SK-MEL-5 (cell line): ENCODE measurements at regions not wholly inside any gene's neighbourhood (a gene's known extent, or its start where the extent isn't known, plus 50 kb on each side); places are given as distances from the start of the nearest gene placed in this dataset.
A peak's percentile ranks its signal among the peaks of the same experiment; 100 is the strongest.
"Not testable (repeated sequence)": the region's sequence is repeated elsewhere in the genome, so short reads cannot be mapped to it uniquely, and the experiment has no call there.

Experiments used
- DNase-seq: peaks from one replicate; pipeline ENCODE4 v3.0.0-alpha.2; 2016; ENCODE audit warnings: low read depth, low spot score
- in situ Hi-C: cut with HindIII; loops from 2 replicates; pipeline ENCODE4 v1.10.0; 2016; ENCODE audit warnings: low sequenced_read_pairs, high pct_unique_total_duplicates, low pct_unique_long_range_greater_than_20kb

DNA sequence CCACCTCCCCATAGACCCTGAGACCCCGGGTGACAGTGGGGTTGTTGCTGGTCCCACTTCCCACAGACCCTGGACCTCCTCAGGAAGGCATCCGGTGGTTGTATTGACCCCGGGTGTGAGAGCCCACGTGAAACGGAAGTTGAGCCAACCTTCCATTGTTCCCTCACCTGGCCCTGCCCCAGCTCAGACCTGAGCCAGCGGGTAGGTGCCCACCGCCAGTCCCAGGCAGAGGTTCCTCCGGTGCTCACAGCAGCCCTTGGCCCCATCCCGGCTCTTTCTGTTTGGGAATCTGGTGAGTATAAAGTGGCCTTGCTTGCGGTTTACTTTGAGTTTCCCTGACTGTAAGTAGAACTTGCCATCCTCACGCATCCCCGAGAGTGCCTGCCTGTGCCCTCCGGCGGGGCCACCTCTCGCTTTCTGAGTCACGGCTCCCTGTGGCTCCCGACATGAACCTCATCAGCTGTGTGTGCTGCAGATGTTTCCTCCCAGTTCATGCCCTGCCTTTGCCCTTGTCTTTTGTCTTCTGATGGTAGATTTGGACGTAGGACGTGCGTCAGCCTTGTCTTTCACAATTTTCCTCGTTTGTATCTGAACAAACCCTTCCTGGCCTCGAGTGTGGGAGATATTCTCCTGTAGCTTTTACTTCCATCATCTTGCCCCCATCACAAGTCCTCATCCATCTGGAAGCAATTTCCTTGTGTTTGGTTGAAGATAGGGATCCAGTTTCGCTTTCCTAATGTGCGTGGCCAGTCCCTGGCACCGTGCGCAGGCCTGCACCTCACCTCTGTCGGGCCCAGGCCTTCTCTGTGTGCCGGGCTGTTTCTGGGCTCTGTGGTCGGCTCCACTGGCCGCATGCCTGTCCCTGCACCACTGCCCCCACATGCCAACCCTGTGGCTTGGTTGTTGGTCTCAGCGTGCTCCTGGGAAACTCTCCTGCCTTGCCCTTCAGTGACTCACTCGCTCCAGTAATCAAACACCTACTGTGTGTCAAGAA, 76.0 kb downstream of the METRNL start:
- DNase-seq: peak; percentile 47
- in situ Hi-C loops: no loop called here

GRCh38 chr17:83156408-83156807, 77.0 kb downstream of the METRNL start:
- in situ Hi-C loops: no loop called here
- no peak for DNase-seq

DNA sequence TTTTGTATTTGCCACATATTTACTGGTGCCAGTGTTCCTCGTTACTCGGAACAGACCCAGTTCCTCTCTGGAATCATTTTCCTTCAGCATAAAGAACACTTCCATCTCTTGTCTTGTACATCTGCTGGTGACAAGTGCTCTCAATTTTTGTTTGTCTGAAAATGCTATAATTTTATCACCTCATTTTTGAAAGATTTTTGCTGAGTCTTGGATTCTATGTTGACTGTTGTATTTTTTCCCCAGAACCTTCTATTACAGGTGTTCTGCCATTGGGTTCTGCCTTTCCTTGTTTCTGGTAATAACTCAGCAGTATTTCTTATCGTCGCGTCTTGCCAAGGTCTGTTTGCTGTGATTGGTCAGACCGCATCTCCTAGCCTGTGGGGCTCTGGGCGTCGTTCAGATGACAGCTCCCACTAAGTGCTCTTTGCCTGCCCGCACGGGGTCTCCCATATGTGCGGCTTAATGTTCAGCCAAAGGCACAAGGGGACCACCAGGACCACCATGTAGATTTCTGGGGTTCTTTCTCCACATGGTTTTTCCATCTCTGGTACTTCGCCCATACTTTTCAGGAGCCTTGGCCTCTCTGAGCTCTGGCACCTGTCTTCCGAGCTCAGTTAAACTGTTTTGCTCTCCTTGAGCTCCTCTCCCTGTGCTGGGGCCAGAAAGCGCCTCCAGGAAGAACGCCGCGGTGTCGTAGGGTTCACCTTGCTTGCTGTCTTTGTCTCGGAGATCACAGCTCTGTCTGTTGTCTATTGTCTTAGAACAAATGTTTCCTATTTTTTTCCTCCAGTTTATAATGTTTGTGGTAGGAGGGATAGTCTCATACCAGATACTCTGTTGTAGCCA, 80.0 kb downstream of the METRNL start:
- DNase-seq: no peak
- in situ Hi-C loops: no loop called here

GRCh38 chr17:83160443-83161297, 81.3 kb downstream of the METRNL start:
- in situ Hi-C loops: no loop called here

DNA sequence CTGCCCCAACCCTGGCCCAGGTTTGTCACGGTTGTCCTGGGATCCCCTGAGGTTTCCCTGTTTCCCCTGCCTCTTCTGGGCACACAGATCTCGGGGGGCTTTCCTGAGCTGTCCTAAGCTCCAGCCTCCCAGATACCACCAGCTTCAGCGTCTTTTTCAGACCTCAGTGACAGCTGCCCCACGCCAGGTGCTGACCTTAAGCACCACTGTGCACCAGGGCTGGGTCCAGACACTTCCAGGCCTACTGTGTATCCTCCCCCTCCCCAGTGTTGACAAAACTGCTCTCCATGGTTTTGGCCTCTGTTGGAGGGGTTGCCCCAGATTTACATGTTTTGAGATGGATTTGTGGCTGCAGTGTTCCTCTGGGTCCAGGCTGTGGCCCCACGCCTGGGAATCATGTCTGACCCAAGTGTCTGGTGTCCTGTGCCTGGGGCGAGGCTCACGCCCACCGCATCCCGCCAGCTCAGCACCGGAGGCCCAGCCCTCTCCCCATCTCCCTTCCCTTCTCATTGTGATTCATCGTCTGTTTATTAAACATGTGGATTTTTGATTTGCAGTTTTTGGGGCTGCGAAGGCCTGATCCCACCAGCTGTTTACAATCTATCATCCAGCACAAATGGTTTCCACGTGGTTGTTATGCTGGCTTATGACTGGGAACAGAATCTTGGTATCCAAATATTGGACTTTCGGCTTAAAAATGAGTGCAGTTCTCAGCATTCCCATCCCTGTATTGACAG, 82.1 kb downstream of the METRNL start:
- in situ Hi-C loops: no loop called here
- no peak for DNase-seq

More at GRCh38 chr17:83160443-83161297, 81.3 kb downstream of the METRNL start:
- DNase-seq: no peak

DNA sequence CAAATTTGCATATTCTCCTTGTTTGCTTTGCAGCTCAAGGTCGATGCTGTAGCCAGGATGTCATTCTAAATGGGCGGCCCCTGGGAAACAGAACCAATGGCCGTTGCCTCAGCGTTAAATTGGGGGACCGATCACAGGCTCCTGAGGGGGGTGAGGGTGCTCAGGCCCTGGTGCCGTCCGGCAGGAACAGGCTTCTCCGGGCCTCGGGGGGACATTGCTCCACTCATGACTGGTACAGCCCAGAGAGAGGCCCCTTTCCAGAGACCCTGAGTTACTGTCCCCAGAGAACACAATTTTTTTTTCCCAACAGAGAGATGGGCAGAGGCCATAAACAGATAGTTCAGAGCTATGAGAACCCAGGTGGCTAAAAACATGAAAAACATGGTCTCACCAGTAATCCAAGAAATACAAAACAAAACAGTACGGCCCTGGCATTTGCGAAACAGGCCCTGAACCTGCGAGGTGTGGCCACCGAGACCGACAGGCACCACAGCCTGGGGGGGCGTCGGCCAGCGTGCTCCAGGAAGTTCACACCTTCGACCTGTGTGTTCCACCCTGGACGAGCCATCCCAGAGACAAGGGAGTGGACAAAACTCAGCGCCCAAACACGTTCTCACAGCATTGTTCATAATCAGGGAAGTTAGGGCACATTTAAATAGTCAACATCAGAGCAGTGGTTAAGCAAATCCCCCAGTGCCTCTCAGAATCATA, 82.8 kb downstream of the METRNL start:
- no peak for DNase-seq
- in situ Hi-C loops: no loop called here

DNA sequence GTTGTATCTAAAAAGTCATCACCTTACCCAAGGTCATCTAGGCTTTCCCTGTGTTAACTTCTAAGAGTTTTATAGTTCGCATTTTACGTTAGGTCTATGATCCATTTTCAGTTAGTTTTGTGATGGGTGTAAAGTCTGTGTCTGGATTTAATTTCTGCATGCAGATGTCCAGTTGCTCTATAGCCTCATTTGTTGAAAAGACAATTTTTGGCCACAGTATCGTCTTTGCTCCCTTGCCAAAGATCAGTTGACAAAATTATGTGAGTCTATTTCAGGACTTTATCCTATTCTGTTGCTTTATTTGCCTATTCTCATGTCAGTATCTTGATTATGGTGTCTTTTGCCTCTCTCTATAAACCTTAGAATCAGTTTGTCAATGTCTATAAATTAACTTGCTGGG, 85.1 kb downstream of the METRNL start:
- in situ Hi-C loops: no loop called here
- DNase-seq: no peak

DNA sequence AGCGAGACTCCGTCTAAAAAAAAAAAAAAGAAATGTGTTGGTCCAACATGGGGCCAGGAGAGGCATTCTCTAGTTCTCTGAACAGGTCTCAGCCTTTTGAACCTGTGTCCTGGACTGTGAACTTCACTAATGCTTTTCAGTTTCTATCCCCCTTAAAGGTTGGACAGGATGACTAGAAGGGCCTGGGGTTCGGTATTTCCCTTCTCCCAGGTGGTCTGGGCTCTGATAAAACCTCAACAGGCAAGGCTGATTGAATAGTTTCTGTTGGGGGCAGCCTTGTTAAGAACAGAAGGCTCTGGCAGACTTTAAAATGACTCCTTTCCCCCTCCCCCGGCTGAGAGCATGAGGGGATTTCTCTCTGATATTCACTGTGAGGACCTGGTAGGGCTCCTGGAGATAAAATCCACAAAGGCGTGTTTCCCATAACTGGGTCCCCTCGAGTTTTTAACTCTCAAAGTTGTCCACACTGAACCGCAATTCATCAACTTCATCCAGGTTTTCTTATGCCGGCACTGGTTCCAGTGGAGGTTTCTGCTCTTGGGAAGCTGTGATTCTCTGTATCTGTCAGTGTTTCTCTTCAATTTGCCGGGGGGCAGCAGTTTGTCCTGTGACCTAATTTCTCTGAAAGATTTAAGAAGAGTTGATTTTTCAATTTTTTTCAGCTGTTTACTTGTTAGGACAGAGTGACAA, 91.3 kb downstream of the METRNL start:
- DNase-seq: no peak
- in situ Hi-C loops: no loop called here

DNA sequence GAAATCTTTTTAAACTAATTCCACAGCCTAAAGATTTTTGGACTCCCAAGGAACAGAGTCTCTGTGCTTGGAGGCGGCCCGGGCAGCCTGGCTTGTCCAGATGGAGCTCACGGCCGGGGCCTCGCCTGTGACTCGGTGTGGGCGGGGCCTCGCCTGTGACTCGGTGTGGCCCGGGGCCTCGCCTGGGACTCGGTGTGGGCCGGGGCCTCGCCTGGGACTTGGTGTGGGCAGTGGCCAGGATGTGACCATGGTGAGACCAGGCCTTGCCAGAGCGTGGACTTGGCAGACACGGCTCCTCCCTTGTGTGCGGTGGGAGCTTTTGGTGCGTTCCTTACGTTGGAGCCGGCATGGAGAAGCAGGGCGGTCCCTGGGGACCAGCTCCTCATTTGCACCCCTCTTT, 92.3 kb downstream of the METRNL start:
- in situ Hi-C loops: no loop called here

DNA sequence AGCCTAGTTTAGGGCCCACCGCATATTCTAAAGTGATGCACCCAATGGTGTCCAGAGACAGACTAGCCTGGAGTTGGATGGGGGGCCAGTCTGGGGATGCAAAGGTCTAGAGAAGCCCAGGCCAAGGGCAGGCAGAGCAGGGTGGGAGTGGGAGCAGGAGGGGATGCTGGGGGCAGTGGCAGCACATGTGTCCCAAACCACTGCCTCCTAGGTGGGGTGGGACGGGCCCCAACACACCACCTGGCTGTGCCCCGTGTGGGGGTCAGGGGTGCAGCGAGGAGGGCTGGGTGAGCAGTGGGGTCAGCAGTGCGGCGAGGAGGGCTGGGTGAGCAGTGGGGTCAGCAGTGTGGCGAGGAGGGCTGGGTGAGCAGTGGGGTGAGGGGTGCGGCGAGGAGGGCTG, 92.7 kb downstream of the METRNL start:
- in situ Hi-C loops, DNase-seq: not testable (repeated sequence)

More for the DNA sequence above, 92.3 kb downstream of the METRNL start:
- no peak for DNase-seq

GRCh38 chr17:83172646-83173045, 93.2 kb downstream of the METRNL start:
- DNase-seq, in situ Hi-C loops: not testable (repeated sequence)

DNA sequence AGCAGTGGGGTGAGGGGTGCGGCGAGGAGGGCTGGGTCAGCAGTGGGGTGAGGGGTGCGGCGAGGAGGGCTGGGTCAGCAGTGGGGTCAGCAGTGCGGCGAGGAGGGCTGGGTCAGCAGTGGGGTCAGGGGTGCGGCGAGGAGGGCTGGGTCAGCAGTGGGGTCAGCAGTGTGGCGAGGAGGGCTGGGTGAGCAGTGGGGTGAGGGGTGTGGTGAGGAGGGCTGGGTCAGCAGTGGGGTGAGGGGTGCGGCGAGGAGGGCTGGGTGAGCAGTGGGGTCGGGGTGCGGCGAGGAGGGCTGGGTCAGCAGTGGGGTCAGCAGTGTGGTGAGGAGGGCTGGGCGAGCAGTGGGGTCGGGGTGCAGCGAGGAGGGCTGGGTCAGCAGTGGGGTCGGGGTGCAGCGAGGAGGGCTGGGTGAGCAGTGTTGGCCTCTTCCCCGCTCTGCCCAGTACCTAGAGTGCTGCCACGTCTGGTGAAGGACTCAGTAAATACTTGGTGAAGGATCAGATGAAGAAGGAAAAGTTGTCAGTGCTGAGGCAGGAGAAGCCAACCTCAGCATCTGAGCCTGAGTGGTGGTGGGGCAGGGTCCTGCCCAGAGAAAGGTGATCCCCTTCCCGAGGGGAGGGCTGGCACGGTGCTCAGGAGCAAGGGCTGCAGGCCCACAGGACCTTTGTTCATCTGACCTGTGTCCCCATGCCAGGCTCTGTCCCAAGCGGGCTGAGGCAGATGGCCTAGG, 93.9 kb downstream of the METRNL start:
- DNase-seq: not testable (repeated sequence)

DNA sequence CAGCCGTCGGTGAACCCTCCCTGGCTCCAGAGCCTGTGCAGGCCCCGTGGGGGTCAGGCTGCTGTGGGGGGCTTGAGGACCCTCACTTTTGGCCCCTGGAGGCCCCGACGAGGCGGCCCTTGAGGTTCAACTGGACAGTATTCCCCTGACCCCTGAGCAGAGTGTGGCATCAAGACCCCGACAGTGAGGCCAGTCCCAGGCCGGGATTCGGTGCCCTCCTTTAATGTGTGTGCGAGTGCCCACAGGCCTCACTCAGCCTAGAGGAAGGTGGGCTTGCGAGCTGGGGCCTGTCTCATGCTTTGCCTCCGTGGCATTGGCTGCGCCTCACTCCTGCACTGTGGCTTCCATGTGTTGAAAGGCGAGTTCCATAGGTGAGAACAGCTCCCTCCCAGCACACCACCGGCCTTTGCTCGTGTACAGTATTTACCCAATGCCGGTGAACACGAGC, 94.5 kb downstream of the METRNL start:
- no peak for DNase-seq
- in situ Hi-C loops: no loop called here

More for the DNA sequence above, 93.9 kb downstream of the METRNL start:
- in situ Hi-C loops: not testable (repeated sequence)

DNA sequence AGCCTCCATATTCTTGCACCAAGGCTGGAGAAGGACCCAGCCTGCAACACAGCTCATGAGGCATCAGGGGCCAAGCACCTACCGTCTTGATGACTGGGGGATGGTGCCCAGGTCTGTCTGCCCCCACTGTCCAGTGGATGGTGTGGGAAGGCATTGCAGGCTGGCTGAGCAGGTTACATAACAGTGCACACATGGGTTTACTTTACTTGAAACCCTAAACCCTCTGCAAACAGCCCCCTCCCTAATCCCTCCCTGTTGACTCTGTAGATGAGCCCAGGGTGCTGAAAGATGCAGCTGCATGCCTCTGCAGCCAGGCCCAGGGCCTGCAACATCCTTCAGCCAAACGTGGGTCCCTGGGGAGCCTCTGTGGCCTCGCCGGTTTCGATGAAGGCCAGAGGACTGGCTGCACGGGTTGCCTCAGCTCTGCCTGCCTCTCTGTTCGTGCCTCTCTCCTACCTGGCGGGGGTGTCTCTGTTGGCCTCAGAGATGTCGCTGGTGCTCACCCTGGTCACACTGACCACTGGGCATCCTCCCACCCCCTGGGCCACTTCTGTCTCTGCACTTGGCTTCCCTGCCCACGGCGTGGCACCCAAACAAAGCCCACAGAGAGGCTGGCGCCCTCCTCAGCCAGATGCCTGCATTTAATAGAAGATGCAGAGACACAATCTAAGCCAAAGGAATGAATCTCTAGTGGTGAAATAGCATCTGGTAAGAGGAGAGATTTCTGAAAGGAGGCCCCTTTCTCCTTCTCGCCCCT, 95.1 kb downstream of the METRNL start:
- no peak for DNase-seq
- in situ Hi-C loops: no loop called here
